ENCODE measurements at regions not wholly inside any gene's neighbourhood (a gene's known extent, or its start where the extent isn't known, plus 50 kb on each side); places are given as distances from the start of the nearest gene placed in this dataset.
"Not testable (repeated sequence)": the region's sequence is repeated elsewhere in the genome, so short reads cannot be mapped to it uniquely, and the experiment has no call there.

- no peak for DNase-seq (ENCODE audit: low read depth)
Observed at GRCh38 chr10:28445516-28445915, 87.4 kb upstream of the WAC start.

GRCh38 chr10:28449382-28449781, 83.5 kb upstream of the WAC start:
- DNase-seq (ENCODE audit: low read depth), result no peak

GRCh38 chr10:28449926-28450325, 83.0 kb upstream of the WAC start:
- no peak for DNase-seq (ENCODE audit: low read depth)

GRCh38 chr10:28453926-28454325, 79.0 kb upstream of the WAC start:
- no peak for DNase-seq (ENCODE audit: low read depth)

- DNase-seq (ENCODE audit: low read depth), result no peak
Observed at GRCh38 chr10:28457110-28457509, 75.8 kb upstream of the WAC start.

- DNase-seq (ENCODE audit: low read depth), result not testable (repeated sequence)
Observed at GRCh38 chr10:28457873-28458272, 75.0 kb upstream of the WAC start.

- no peak for DNase-seq (ENCODE audit: low read depth)
Observed at GRCh38 chr10:28459453-28460144, 73.3 kb upstream of the WAC start.

- DNase-seq (ENCODE audit: low read depth), result no peak
Observed at GRCh38 chr10:28463141-28463540, 69.8 kb upstream of the WAC start.

GRCh38 chr10:28463676-28464395, 69.1 kb upstream of the WAC start:
- DNase-seq (ENCODE audit: low read depth), result no peak

- DNase-seq (ENCODE audit: low read depth), result no peak
Observed at GRCh38 chr10:28467615-28468014, 65.3 kb upstream of the WAC start.

GRCh38 chr10:28468707-28469483, 64.0 kb upstream of the WAC start:
- no peak for DNase-seq (ENCODE audit: low read depth)

GRCh38 chr10:28470873-28471651, 61.9 kb upstream of the WAC start:
- no peak for DNase-seq (ENCODE audit: low read depth)

GRCh38 chr10:28471652-28472050, 61.3 kb upstream of the WAC start:
- no peak for DNase-seq (ENCODE audit: low read depth)

GRCh38 chr10:28478646-28479045, 54.3 kb upstream of the WAC start:
- DNase-seq (ENCODE audit: low read depth), result no peak

- DNase-seq (ENCODE audit: low read depth), result no peak
Observed at GRCh38 chr10:28479425-28479865, 53.5 kb upstream of the WAC start.

GRCh38 chr10:28479927-28480627, 52.8 kb upstream of the WAC start:
- DNase-seq (ENCODE audit: low read depth), result no peak

- DNase-seq (ENCODE audit: low read depth), result no peak
Observed at GRCh38 chr10:28480628-28480965, 52.3 kb upstream of the WAC start.

GRCh38 chr10:28481346-28481745, 51.6 kb upstream of the WAC start:
- not testable (repeated sequence) for DNase-seq (ENCODE audit: low read depth)

GRCh38 chr10:28481968-28482367, 51.0 kb upstream of the WAC start:
- no peak for DNase-seq (ENCODE audit: low read depth)
